GM23338 (cell line): ENCODE measurements at regions not wholly inside any gene's neighbourhood (a gene's known extent, or its start where the extent isn't known, plus 50 kb on each side); places are given as distances from the start of the nearest gene placed in this dataset.

Experiments
- ATAC-seq: fragments of 200-7000 bp; cut with Tn5 transposase; 3 replicates; pipeline ENCODE4 v1.9.1; 2020
- DNase-seq: peaks from one replicate; pipeline ENCODE4 v3.0.0-alpha.2; 2015; ENCODE audit warnings: low spot score
- H2AFZ ChIP-seq: fragments of 200-600 bp; sonication (generic); 2 replicates; pipeline ENCODE4 v1.8.0; 2016; ENCODE audit warnings: antibody characterized with exemption, mild to moderate bottlenecking, moderate library complexity
- H3F3A ChIP-seq: fragments of 200-600 bp; sonication (generic); replicated peaks from 2 replicates; pipeline ENCODE4 v1.8.0; 2017; ENCODE audit warnings: antibody characterized with exemption, mixed run types, low read depth
- H3K27ac ChIP-seq: fragments of 200-600 bp; sonication (generic); 2 replicates; pipeline ENCODE4 v1.6.1; 2016; ENCODE audit warnings: low read depth
- H3K27me3 ChIP-seq: fragments of 200-600 bp; sonication (generic); 2 replicates; pipeline ENCODE4 v1.8.0; 2016; ENCODE audit warnings: mild to moderate bottlenecking, mixed run types, moderate library complexity; ENCODE audit not compliant: insufficient read depth
- H3K36me3 ChIP-seq: fragments of 200-600 bp; sonication (generic); 2 replicates; pipeline ENCODE4 v1.8.0; 2016; ENCODE audit warnings: mild to moderate bottlenecking; ENCODE audit not compliant: insufficient read depth
- H3K4me1 ChIP-seq: fragments of 200-600 bp; sonication (generic); 2 replicates; pipeline ENCODE4 v1.8.0; 2016; ENCODE audit warnings: mild to moderate bottlenecking, moderate library complexity; ENCODE audit not compliant: insufficient read depth
- H3K4me2 ChIP-seq: fragments of 200-600 bp; sonication (generic); 2 replicates; pipeline ENCODE4 v1.7.1; 2017; ENCODE audit warnings: mixed run types
- H3K4me3 ChIP-seq: fragments of 200-600 bp; sonication (generic); 2 replicates; pipeline ENCODE4 v1.6.1; 2016; ENCODE audit warnings: mixed run types
- H3K79me2 ChIP-seq: fragments of 200-600 bp; sonication (generic); replicated peaks from 2 replicates; pipeline ENCODE4 v1.8.0; 2017; ENCODE audit warnings: mild to moderate bottlenecking; ENCODE audit not compliant: insufficient read depth
- H3K9me2 ChIP-seq: fragments of 200-600 bp; sonication (generic); 2 replicates; pipeline ENCODE4 v1.8.0; 2017; ENCODE audit not compliant: insufficient read depth
- H4K20me1 ChIP-seq: fragments of 200-600 bp; sonication (generic); replicated peaks from 2 replicates; pipeline ENCODE4 v1.8.0; 2017; ENCODE audit warnings: mild to moderate bottlenecking; ENCODE audit not compliant: insufficient read depth
- H3K27ac Mint-ChIP-seq: 2 replicates; pipeline ENCODE4 v1.8.0; 2020; ENCODE audit warnings: inconsistent platforms, mild to moderate bottlenecking, moderate library complexity, mixed read lengths
- H3K27me3 Mint-ChIP-seq: 3 replicates; pipeline ENCODE4 v1.8.0; 2022; ENCODE audit warnings: low read depth, mild to moderate bottlenecking, moderate library complexity, mixed read lengths, inconsistent platforms; ENCODE audit not compliant: insufficient read depth, poor library complexity
- H3K36me3 Mint-ChIP-seq: 3 replicates; pipeline ENCODE4 v1.8.0; 2021; ENCODE audit warnings: low read depth, mild to moderate bottlenecking, inconsistent platforms, moderate library complexity, mixed read lengths
- H3K4me1 Mint-ChIP-seq: 3 replicates; pipeline ENCODE4 v1.8.0; 2020; ENCODE audit warnings: mild to moderate bottlenecking, inconsistent platforms, mixed read lengths
- H3K4me3 Mint-ChIP-seq: 3 replicates; pipeline ENCODE4 v1.8.0; 2021; ENCODE audit warnings: moderate library complexity, mild to moderate bottlenecking, inconsistent platforms, mixed read lengths
- H3K9me3 Mint-ChIP-seq: 3 replicates; pipeline ENCODE4 v1.8.0; 2020; ENCODE audit warnings: moderate library complexity, mild to moderate bottlenecking, inconsistent platforms, mixed read lengths
- CREB1 ChIP-seq: fragments of 250-450 bp; sonication (Bioruptor Pico); IDR thresholded peaks from 2 replicates; pipeline ENCODE4 v1.5.0; 2020; ENCODE audit warnings: low read depth, mild to moderate bottlenecking, moderate library complexity
- ETS1 ChIP-seq: IDR thresholded peaks from 2 replicates; pipeline ENCODE4 v1.6.1; 2016; ENCODE audit warnings: antibody characterized with exemption
- EZH2 ChIP-seq: fragments of 200-600 bp; sonication (generic); IDR thresholded peaks from one replicate; pipeline ENCODE4 v1.8.0; 2017; ENCODE audit warnings: antibody characterized with exemption, mild to moderate bottlenecking, low read depth; ENCODE audit not compliant: unreplicated experiment
- NANOG ChIP-seq: IDR thresholded peaks from 2 replicates; pipeline ENCODE4 v1.6.1; 2016; ENCODE audit warnings: antibody characterized with exemption, borderline replicate concordance
- POLR2AphosphoS5 ChIP-seq: IDR thresholded peaks from 2 replicates; pipeline ENCODE4 v1.6.1; 2016; ENCODE audit warnings: antibody characterized with exemption, low read depth
- REST ChIP-seq: IDR thresholded peaks from one replicate; pipeline ENCODE4 v1.6.1; 2018; ENCODE audit warnings: antibody characterized with exemption; ENCODE audit not compliant: unreplicated experiment
- STAT1 ChIP-seq: IDR thresholded peaks from one replicate; pipeline ENCODE4 v1.6.1; 2016; ENCODE audit warnings: antibody characterized with exemption; ENCODE audit not compliant: unreplicated experiment
- ZNF331 ChIP-seq: fragments of 250-450 bp; sonication (Bioruptor Pico); IDR thresholded peaks from 2 replicates; pipeline ENCODE4 v1.5.0; 2020; ENCODE audit warnings: low read depth, mild to moderate bottlenecking, moderate library complexity
- ZNF462 ChIP-seq: fragments of 250-450 bp; sonication (Bioruptor Pico); IDR thresholded peaks from 2 replicates; pipeline ENCODE4 v1.5.0; 2020; ENCODE audit warnings: mild to moderate bottlenecking, moderate library complexity

GRCh38 chr5:167573370-167574127 lies 717.9 kb upstream of the WWC1 start:
- Histone ChIP-seq H3K79me2 (no peaks in the 10 kb centered on the region), H3K4me3 (peak overlapping the region; percentile 55), H3K27ac (peak overlapping the region; percentile 87), H4K20me1 (no peaks in the 10 kb centered on the region), H3K27me3 (peaks cover 6% of the 10 kb centered on the region; the same call in 1 of the 2 replicates), H3K36me3 (no peaks in the 10 kb centered on the region), H3K4me1 (peaks cover 73% of the 10 kb centered on the region), H2AFZ (no peak overlapping the region), H3F3A (no peaks in the 10 kb centered on the region), H3K9me2 (no peaks in the 10 kb centered on the region), H3K4me2 (peak overlapping the region; percentile 76)
- DNase-seq (peak; percentile 94), ATAC-seq (peak; percentile 96)
- peak overlapping the region; percentile 92 for H3K27ac Mint-ChIP-seq
- H3K27me3 Mint-ChIP-seq = peaks cover 9% of the 10 kb centered on the region
- no peaks in the 10 kb centered on the region for H3K36me3 Mint-ChIP-seq
- H3K4me3 Mint-ChIP-seq = peak overlapping the region; percentile 89
- peaks cover 71% of the 10 kb centered on the region for H3K4me1 Mint-ChIP-seq
- no peaks in the 10 kb centered on the region for H3K9me3 Mint-ChIP-seq
- TF ChIP-seq STAT1 (no peak), EZH2 (no peak), REST (no peak), ZNF331 (CRISPR knock-in tag) (no peak), NANOG (no peak), CREB1 (CRISPR knock-in tag) (0 out of 2 replicates have a peak, but pooled peaks have one; percentile 17), ZNF462 (CRISPR knock-in tag) (no peak), ETS1 (no peak), POLR2AphosphoS5 (0 out of 2 replicates have a peak, but pooled peaks have one; percentile 33)
